ENCODE measurements at regions not wholly inside any gene's neighbourhood (a gene's known extent, or its start where the extent isn't known, plus 50 kb on each side); places are given as distances from the start of the nearest gene placed in this dataset.
A peak's percentile ranks its signal among the peaks of the same experiment; 100 is the strongest.

DNA sequence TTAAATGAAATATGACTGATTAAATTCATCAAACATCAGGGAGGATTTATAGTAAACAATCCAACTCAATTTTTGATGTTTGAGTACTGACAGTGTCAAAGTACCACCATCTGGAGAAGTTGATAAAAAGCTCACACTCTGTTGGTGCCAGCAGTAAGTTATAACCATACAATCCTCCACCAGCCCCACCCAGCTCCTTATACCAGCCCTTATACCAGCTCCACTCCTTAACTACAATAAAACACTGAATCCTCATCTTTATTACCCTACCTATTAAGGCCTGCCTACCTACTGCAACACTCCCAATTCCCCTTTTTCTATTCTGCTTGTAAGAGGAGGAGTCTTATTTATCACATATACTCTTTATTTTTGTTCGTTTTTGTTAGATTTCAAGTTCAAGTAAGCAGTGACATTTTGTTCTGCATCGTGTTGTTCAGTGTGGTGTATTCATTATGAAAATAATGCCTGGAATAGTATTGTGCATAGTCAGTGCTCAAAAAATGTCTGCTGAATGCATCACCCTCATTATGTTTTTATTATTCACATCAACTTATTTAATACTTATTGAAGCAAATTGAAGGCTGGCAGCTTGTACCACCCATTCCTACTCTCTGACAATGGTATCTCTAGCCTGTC, 954.7 kb upstream of the ADGRB3 start:
- peaks cover 21% of the 10 kb centered on the region for H3K4me1 Mint-ChIP-seq (ENCODE audit: low read depth)
- DNase-seq (ENCODE audit: low spot score), result no peak
- H3K4me3 Mint-ChIP-seq (ENCODE audit: unreplicated experiment), result no peak overlapping the region
- no peaks in the 10 kb centered on the region for H3K27me3 Mint-ChIP-seq (ENCODE audit: low read depth)
- TF ChIP-seq, protein P1, sequence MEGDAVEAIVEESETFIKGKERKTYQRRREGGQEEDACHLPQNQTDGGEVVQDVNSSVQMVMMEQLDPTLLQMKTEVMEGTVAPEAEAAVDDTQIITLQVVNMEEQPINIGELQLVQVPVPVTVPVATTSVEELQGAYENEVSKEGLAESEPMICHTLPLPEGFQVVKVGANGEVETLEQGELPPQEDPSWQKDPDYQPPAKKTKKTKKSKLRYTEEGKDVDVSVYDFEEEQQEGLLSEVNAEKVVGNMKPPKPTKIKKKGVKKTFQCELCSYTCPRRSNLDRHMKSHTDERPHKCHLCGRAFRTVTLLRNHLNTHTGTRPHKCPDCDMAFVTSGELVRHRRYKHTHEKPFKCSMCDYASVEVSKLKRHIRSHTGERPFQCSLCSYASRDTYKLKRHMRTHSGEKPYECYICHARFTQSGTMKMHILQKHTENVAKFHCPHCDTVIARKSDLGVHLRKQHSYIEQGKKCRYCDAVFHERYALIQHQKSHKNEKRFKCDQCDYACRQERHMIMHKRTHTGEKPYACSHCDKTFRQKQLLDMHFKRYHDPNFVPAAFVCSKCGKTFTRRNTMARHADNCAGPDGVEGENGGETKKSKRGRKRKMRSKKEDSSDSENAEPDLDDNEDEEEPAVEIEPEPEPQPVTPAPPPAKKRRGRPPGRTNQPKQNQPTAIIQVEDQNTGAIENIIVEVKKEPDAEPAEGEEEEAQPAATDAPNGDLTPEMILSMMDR (IDR thresholded peaks at IDR 0.05), result no peak
- H3K9me3 Mint-ChIP-seq (ENCODE audit: low read depth), result no peaks in the 10 kb centered on the region
- H3K27ac Mint-ChIP-seq (ENCODE audit: unreplicated experiment), result peak overlapping the region; percentile 25
- no peaks in the 10 kb centered on the region for H3K36me3 Mint-ChIP-seq (ENCODE audit: low read depth)

DNA sequence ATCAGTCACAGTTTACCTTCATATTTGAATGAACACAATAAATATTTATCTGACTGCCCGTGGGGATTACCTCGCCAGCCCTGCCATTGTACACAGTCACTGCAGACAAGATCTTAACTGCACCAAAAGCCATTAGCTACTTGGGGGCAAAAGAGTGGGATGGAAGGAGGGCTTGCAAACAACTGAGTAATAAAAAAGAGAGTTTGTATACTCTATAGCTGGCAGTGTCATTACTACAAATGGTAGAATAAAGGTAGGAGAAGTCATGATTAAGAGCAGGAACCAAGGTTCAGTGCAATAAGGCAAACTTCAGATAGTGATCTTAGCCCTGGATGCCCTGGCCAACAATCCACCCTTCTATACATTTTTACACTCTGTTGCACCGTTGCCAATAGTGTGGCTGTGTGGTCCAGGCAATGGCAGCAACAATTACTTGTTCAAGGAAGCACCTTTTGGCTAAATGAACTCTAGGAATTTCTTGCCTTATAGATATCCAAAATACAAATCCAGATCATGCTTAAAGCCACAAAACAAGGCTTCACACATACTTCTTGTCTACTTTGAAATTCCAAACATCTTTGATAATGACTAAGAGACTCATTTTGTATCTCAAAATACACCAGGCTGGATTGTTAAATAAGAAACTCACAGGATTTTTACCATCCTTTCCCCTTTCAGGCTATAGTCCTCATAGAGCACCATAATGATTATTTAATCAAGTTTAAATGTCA, 955.4 kb upstream of the ADGRB3 start:
- TF ChIP-seq, protein P1 (IDR thresholded peaks at IDR 0.05), result no peak
- no peaks in the 10 kb centered on the region for H3K36me3 Mint-ChIP-seq (ENCODE audit: low read depth)
- peak overlapping the region; percentile 11 for H3K27ac Mint-ChIP-seq (ENCODE audit: unreplicated experiment)
- H3K27me3 Mint-ChIP-seq (ENCODE audit: low read depth), result no peaks in the 10 kb centered on the region
- peaks cover under 1% of the 10 kb centered on the region for H3K9me3 Mint-ChIP-seq (ENCODE audit: low read depth)
- DNase-seq (ENCODE audit: low spot score), result no peak
- H3K4me1 Mint-ChIP-seq (ENCODE audit: low read depth), result peaks cover 21% of the 10 kb centered on the region
- H3K4me3 Mint-ChIP-seq (ENCODE audit: unreplicated experiment), result no peak overlapping the region

DNA sequence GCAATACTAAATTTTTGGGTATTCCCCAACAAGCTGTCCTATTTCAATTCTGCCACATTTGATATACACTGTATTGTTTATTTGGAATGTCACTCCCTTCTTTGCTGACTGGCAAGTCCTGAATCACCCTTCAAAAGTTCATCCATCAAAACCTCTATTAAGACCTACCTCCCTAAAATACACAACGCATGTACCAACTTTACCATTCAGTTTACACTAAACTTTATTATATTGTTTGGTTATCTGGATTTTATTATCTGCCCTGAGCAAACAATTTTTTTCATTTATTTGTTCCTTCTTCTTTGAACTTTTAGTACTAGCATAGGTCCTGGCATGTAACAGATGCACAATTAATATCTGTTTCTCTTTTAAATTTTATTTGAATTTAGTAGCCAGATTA, 958.2 kb upstream of the ADGRB3 start:
- Mint-ChIP-seq H3K36me3 (ENCODE audit: low read depth) (peaks cover 2% of the 10 kb centered on the region), H3K27ac (ENCODE audit: unreplicated experiment) (no peak overlapping the region), H3K4me1 (ENCODE audit: low read depth) (peaks cover 14% of the 10 kb centered on the region), H3K4me3 (ENCODE audit: unreplicated experiment) (no peak overlapping the region), H3K9me3 (ENCODE audit: low read depth) (peaks cover 19% of the 10 kb centered on the region), H3K27me3 (ENCODE audit: low read depth) (no peaks in the 10 kb centered on the region)
- TF ChIP-seq, protein P1 (IDR thresholded peaks at IDR 0.05), result no peak
- DNase-seq (ENCODE audit: low spot score), result no peak

DNA sequence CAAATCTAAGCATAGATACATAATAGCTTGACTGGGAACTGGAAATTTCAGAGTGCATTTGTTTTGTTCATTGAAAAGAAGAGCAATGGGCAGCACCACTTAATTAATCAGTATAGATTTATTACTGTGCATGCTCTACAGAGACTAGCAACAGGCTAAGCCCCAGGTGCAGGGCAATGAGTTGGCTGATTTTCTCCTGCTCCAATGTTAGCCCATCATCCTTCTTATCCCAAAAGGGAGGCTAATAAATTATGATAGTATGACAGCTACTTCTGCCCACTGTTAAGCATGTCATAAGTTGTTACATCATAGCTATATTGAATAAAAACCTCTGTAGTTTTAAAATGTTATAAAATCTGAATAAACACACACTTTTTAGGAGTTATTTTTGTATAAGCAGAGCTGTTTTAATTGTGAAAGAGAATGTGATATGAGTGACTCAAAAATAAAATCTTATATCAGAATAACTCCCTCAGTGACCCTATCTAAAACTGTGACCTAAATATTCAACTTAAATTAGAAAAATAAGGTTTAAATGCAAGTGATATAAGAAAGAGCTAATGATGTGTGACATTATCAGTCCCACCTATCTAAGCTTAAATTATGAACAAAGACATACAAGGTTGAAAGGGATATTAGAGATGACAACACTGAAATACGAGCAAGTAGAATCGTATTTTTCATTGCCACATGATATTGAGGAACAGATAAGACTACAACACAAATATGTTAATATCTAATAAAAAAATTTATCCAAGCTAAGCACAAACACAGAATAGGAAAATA, 967.3 kb upstream of the ADGRB3 start:
- DNase-seq (ENCODE audit: low spot score), result no peak
- H3K4me3 Mint-ChIP-seq (ENCODE audit: unreplicated experiment), result no peak overlapping the region
- H3K9me3 Mint-ChIP-seq (ENCODE audit: low read depth), result peaks cover 11% of the 10 kb centered on the region
- no peak overlapping the region for H3K27ac Mint-ChIP-seq (ENCODE audit: unreplicated experiment)
- H3K27me3 Mint-ChIP-seq (ENCODE audit: low read depth), result no peaks in the 10 kb centered on the region
- H3K4me1 Mint-ChIP-seq (ENCODE audit: low read depth), result no peaks in the 10 kb centered on the region
- TF ChIP-seq, protein P1 (IDR thresholded peaks at IDR 0.05), result no peak
- H3K36me3 Mint-ChIP-seq (ENCODE audit: low read depth), result no peaks in the 10 kb centered on the region
